ENCODE measurements at regions not wholly inside any gene's neighbourhood (a gene's known extent, or its start where the extent isn't known, plus 50 kb on each side); places are given as distances from the start of the nearest gene placed in this dataset.

- TF ChIP-seq BHLHE40 (IDR thresholded peaks at IDR 0.05; ENCODE audit: borderline replicate concordance) (no peak), HDGF (IDR thresholded peaks at IDR 0.05; ENCODE audit: borderline replicate concordance) (no peak), FOXM1 (IDR thresholded peaks at IDR 0.05; ENCODE audit: borderline replicate concordance) (no peak)
Observed at GRCh38 chr11:26843539-26843938, 121.7 kb upstream of the SLC5A12 start.
